ENCODE measurements at regions not wholly inside any gene's neighbourhood (a gene's known extent, or its start where the extent isn't known, plus 50 kb on each side); places are given as distances from the start of the nearest gene placed in this dataset.

- no peaks in the 10 kb centered on the region for H3K4me1 ChIP-seq (ENCODE audit: control insufficient read depth, insufficient read depth, low read length)
- no peak overlapping the region for H3K4me3 ChIP-seq (ENCODE audit: low read length)
- no peak for DNase-seq
- H3K9me3 ChIP-seq (ENCODE audit: control insufficient read depth, low read depth, low read length) = no peaks in the 10 kb centered on the region
- no peaks in the 10 kb centered on the region for H3K36me3 ChIP-seq (ENCODE audit: control insufficient read depth, insufficient read depth, low read length)
- no peaks in the 10 kb centered on the region for H3K27me3 ChIP-seq (ENCODE audit: control insufficient read depth, insufficient read depth, low read length)
- H3K27ac ChIP-seq (ENCODE audit: low read length) = no peak overlapping the region
- WGBS (ENCODE audit: insufficient coverage, low lambda C conversion rate) = 73% methylated on average over 2 of the region's 3 CpGs
Observed at GRCh38 chr14:86055512-86056075, 525.6 kb downstream of the FLRT2 start.

- H3K9me3 ChIP-seq (ENCODE audit: control insufficient read depth, low read depth, low read length) = no peaks in the 10 kb centered on the region
- no peak overlapping the region for H3K4me3 ChIP-seq (ENCODE audit: low read length)
- no CpG with 5 or more reads among the region's 1 CpG for WGBS (ENCODE audit: insufficient coverage, low lambda C conversion rate)
- no peaks in the 10 kb centered on the region for H3K27me3 ChIP-seq (ENCODE audit: control insufficient read depth, insufficient read depth, low read length)
- no peaks in the 10 kb centered on the region for H3K36me3 ChIP-seq (ENCODE audit: control insufficient read depth, insufficient read depth, low read length)
- no peak for DNase-seq
- no peaks in the 10 kb centered on the region for H3K4me1 ChIP-seq (ENCODE audit: control insufficient read depth, insufficient read depth, low read length)
- no peak overlapping the region for H3K27ac ChIP-seq (ENCODE audit: low read length)
Observed at GRCh38 chr14:86052868-86053267, 522.9 kb downstream of the FLRT2 start.

- no peaks in the 10 kb centered on the region for H3K4me1 ChIP-seq (ENCODE audit: control insufficient read depth, insufficient read depth, low read length)
- no peaks in the 10 kb centered on the region for H3K9me3 ChIP-seq (ENCODE audit: control insufficient read depth, low read depth, low read length)
- no peak overlapping the region for H3K27ac ChIP-seq (ENCODE audit: low read length)
- H3K4me3 ChIP-seq (ENCODE audit: low read length) = no peak overlapping the region
- WGBS (ENCODE audit: insufficient coverage, low lambda C conversion rate) = 89% methylated on average over 3 of the region's 5 CpGs
- DNase-seq = no peak
- H3K36me3 ChIP-seq (ENCODE audit: control insufficient read depth, insufficient read depth, low read length) = no peaks in the 10 kb centered on the region
- no peaks in the 10 kb centered on the region for H3K27me3 ChIP-seq (ENCODE audit: control insufficient read depth, insufficient read depth, low read length)
Observed at GRCh38 chr14:86050757-86051156, 520.8 kb downstream of the FLRT2 start.

GRCh38 chr14:86050072-86050683 lies 520.2 kb downstream of the FLRT2 start:
- Histone ChIP-seq H3K27me3 (ENCODE audit: control insufficient read depth, insufficient read depth, low read length) (no peaks in the 10 kb centered on the region), H3K36me3 (ENCODE audit: control insufficient read depth, insufficient read depth, low read length) (no peaks in the 10 kb centered on the region), H3K4me3 (ENCODE audit: low read length) (no peak overlapping the region), H3K27ac (ENCODE audit: low read length) (no peak overlapping the region), H3K4me1 (ENCODE audit: control insufficient read depth, insufficient read depth, low read length) (no peaks in the 10 kb centered on the region), H3K9me3 (ENCODE audit: control insufficient read depth, low read depth, low read length) (no peaks in the 10 kb centered on the region)
- DNase-seq = no peak
- WGBS (ENCODE audit: insufficient coverage, low lambda C conversion rate) = no CpG with 5 or more reads among the region's 2 CpGs

- H3K4me1 ChIP-seq (ENCODE audit: control insufficient read depth, insufficient read depth, low read length) = no peaks in the 10 kb centered on the region
- DNase-seq = no peak
- no peak overlapping the region for H3K4me3 ChIP-seq (ENCODE audit: low read length)
- H3K36me3 ChIP-seq (ENCODE audit: control insufficient read depth, insufficient read depth, low read length) = no peaks in the 10 kb centered on the region
- H3K9me3 ChIP-seq (ENCODE audit: control insufficient read depth, low read depth, low read length) = no peaks in the 10 kb centered on the region
- H3K27ac ChIP-seq (ENCODE audit: low read length) = no peak overlapping the region
- no peaks in the 10 kb centered on the region for H3K27me3 ChIP-seq (ENCODE audit: control insufficient read depth, insufficient read depth, low read length)
- 78% methylated on average over 1 of the region's 1 CpG for WGBS (ENCODE audit: insufficient coverage, low lambda C conversion rate)
Observed at GRCh38 chr14:86039176-86039575, 509.2 kb downstream of the FLRT2 start.

GRCh38 chr14:86038387-86039042 lies 508.6 kb downstream of the FLRT2 start:
- no CpG with 5 or more reads among the region's 4 CpGs for WGBS (ENCODE audit: insufficient coverage, low lambda C conversion rate)
- Histone ChIP-seq H3K27me3 (ENCODE audit: control insufficient read depth, insufficient read depth, low read length) (no peaks in the 10 kb centered on the region), H3K9me3 (ENCODE audit: control insufficient read depth, low read depth, low read length) (no peaks in the 10 kb centered on the region), H3K4me1 (ENCODE audit: control insufficient read depth, insufficient read depth, low read length) (no peaks in the 10 kb centered on the region), H3K27ac (ENCODE audit: low read length) (no peak overlapping the region), H3K36me3 (ENCODE audit: control insufficient read depth, insufficient read depth, low read length) (no peaks in the 10 kb centered on the region), H3K4me3 (ENCODE audit: low read length) (no peak overlapping the region)
- peak; percentile 19 to 22 for DNase-seq

GRCh38 chr14:86035882-86036281 lies 505.9 kb downstream of the FLRT2 start:
- DNase-seq = no peak
- WGBS (ENCODE audit: insufficient coverage, low lambda C conversion rate) = 43% methylated on average over 1 of the region's 2 CpGs
- H3K27ac ChIP-seq (ENCODE audit: low read length) = no peak overlapping the region
- no peaks in the 10 kb centered on the region for H3K9me3 ChIP-seq (ENCODE audit: control insufficient read depth, low read depth, low read length)
- H3K4me3 ChIP-seq (ENCODE audit: low read length) = no peak overlapping the region
- no peaks in the 10 kb centered on the region for H3K4me1 ChIP-seq (ENCODE audit: control insufficient read depth, insufficient read depth, low read length)
- no peaks in the 10 kb centered on the region for H3K27me3 ChIP-seq (ENCODE audit: control insufficient read depth, insufficient read depth, low read length)
- H3K36me3 ChIP-seq (ENCODE audit: control insufficient read depth, insufficient read depth, low read length) = no peaks in the 10 kb centered on the region

- no peaks in the 10 kb centered on the region for H3K9me3 ChIP-seq (ENCODE audit: control insufficient read depth, low read depth, low read length)
- no peaks in the 10 kb centered on the region for H3K27me3 ChIP-seq (ENCODE audit: control insufficient read depth, insufficient read depth, low read length)
- DNase-seq = no peak
- H3K27ac ChIP-seq (ENCODE audit: low read length) = no peak overlapping the region
- no peaks in the 10 kb centered on the region for H3K36me3 ChIP-seq (ENCODE audit: control insufficient read depth, insufficient read depth, low read length)
- no peaks in the 10 kb centered on the region for H3K4me1 ChIP-seq (ENCODE audit: control insufficient read depth, insufficient read depth, low read length)
- WGBS (ENCODE audit: insufficient coverage, low lambda C conversion rate) = no CpG with 5 or more reads among the region's 1 CpG
- no peak overlapping the region for H3K4me3 ChIP-seq (ENCODE audit: low read length)
Observed at GRCh38 chr14:86027990-86028389, 498.0 kb downstream of the FLRT2 start.

GRCh38 chr14:86027144-86027543 lies 497.2 kb downstream of the FLRT2 start:
- no peak overlapping the region for H3K27ac ChIP-seq (ENCODE audit: low read length)
- no peaks in the 10 kb centered on the region for H3K9me3 ChIP-seq (ENCODE audit: control insufficient read depth, low read depth, low read length)
- H3K36me3 ChIP-seq (ENCODE audit: control insufficient read depth, insufficient read depth, low read length) = no peaks in the 10 kb centered on the region
- no peak for DNase-seq
- H3K4me3 ChIP-seq (ENCODE audit: low read length) = no peak overlapping the region
- no peaks in the 10 kb centered on the region for H3K27me3 ChIP-seq (ENCODE audit: control insufficient read depth, insufficient read depth, low read length)
- no peaks in the 10 kb centered on the region for H3K4me1 ChIP-seq (ENCODE audit: control insufficient read depth, insufficient read depth, low read length)

- Histone ChIP-seq H3K4me1 (ENCODE audit: control insufficient read depth, insufficient read depth, low read length) (no peaks in the 10 kb centered on the region), H3K27ac (ENCODE audit: low read length) (no peak overlapping the region), H3K9me3 (ENCODE audit: control insufficient read depth, low read depth, low read length) (no peaks in the 10 kb centered on the region), H3K36me3 (ENCODE audit: control insufficient read depth, insufficient read depth, low read length) (no peaks in the 10 kb centered on the region), H3K27me3 (ENCODE audit: control insufficient read depth, insufficient read depth, low read length) (no peaks in the 10 kb centered on the region), H3K4me3 (ENCODE audit: low read length) (no peak overlapping the region)
- no peak for DNase-seq
- WGBS (ENCODE audit: insufficient coverage, low lambda C conversion rate) = 57% methylated on average over 1 of the region's 3 CpGs
Observed at GRCh38 chr14:86022031-86022629, 492.2 kb downstream of the FLRT2 start.

Measured in large intestine (tissue), 3 donors.